WERI-Rb-1 (cell line): ENCODE measurements at regions not wholly inside any gene's neighbourhood (a gene's known extent, or its start where the extent isn't known, plus 50 kb on each side); places are given as distances from the start of the nearest gene placed in this dataset.

Experiments used
- DNase-seq: peaks from one replicate; pipeline ENCODE4 v3.0.0-alpha.2; 2020
- H3K27ac ChIP-seq: fragments of 250-450 bp; sonication (Bioruptor Pico); 2 replicates; pipeline ENCODE4 v1.5.1; 2020; ENCODE audit warnings: mild to moderate bottlenecking, moderate library complexity
- H3K27me3 ChIP-seq: fragments of 250-450 bp; sonication (Bioruptor Pico); 2 replicates; pipeline ENCODE4 v1.5.1; 2021; ENCODE audit warnings: mild to moderate bottlenecking, low read depth, moderate library complexity; ENCODE audit not compliant: insufficient read depth, severe bottlenecking
- H3K36me3 ChIP-seq: fragments of 250-450 bp; sonication (Bioruptor Pico); 2 replicates; pipeline ENCODE4 v1.5.1; 2020; ENCODE audit warnings: mild to moderate bottlenecking, moderate library complexity
- H3K4me3 ChIP-seq: 2 replicates; pipeline ENCODE4 v1.5.1; 2011; ENCODE audit warnings: low read depth, mild to moderate bottlenecking, control low read depth, low read length
- H3K9me3 ChIP-seq: fragments of 250-450 bp; sonication (Bioruptor Pico); 2 replicates; pipeline ENCODE4 v1.5.1; 2021; ENCODE audit warnings: mild to moderate bottlenecking, moderate library complexity; ENCODE audit not compliant: severe bottlenecking
- CTCF ChIP-seq: IDR thresholded peaks from 2 replicates; pipeline ENCODE4 v1.5.1; 2011; ENCODE audit warnings: low read depth, mild to moderate bottlenecking, control low read depth, inconsistent platforms, low read length

GRCh38 chr4:167602157-167602556, 367.9 kb upstream of the SPOCK3 start:
- no peaks in the 10 kb centered on the region for H3K27me3 ChIP-seq

GRCh38 chr4:167606551-167606950, 372.3 kb upstream of the SPOCK3 start:
- H3K27me3 ChIP-seq, result no peaks in the 10 kb centered on the region
- H3K36me3 ChIP-seq, result no peaks in the 10 kb centered on the region
- H3K4me3 ChIP-seq, result no peak overlapping the region
- DNase-seq, result peak; percentile 18
- H3K9me3 ChIP-seq, result no peaks in the 10 kb centered on the region
- H3K27ac ChIP-seq, result no peak overlapping the region
- no peak for TF ChIP-seq CTCF

More at GRCh38 chr4:167602157-167602556, 367.9 kb upstream of the SPOCK3 start:
- Histone ChIP-seq H3K36me3 (no peaks in the 10 kb centered on the region), H3K27ac (no peak overlapping the region), H3K9me3 (no peaks in the 10 kb centered on the region), H3K4me3 (no peak overlapping the region)
- DNase-seq, result no peak
- TF ChIP-seq CTCF, result no peak

- no peak overlapping the region for H3K27ac ChIP-seq
- H3K36me3 ChIP-seq, result no peaks in the 10 kb centered on the region
- no peak overlapping the region for H3K4me3 ChIP-seq
- H3K9me3 ChIP-seq, result peaks cover 3% of the 10 kb centered on the region
- no peaks in the 10 kb centered on the region for H3K27me3 ChIP-seq
- no peak for DNase-seq
- no peak for TF ChIP-seq CTCF
Observed at GRCh38 chr4:167613381-167613780, 379.1 kb upstream of the SPOCK3 start.

DNA sequence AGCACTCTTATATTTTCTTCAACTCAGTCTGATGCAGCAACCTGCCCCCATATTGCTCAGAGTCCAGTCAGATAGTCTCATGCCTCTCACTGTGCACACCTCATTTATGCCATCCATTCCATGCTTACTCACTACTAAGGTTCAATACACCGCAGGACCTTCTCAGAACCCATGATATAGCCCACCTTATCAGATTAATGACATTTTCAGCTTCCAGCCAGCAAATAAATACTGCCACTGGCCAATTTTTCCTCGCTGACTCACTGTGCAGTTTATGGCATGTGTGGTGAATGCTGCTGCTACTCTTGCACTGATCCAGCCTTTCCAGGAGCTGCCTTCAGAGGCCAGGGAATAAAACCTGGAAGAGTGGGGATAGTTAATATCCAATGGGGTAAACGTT, 380.6 kb upstream of the SPOCK3 start:
- no peak for TF ChIP-seq CTCF
- Histone ChIP-seq H3K27me3 (no peaks in the 10 kb centered on the region), H3K9me3 (peaks cover 3% of the 10 kb centered on the region), H3K4me3 (no peak overlapping the region), H3K36me3 (no peaks in the 10 kb centered on the region), H3K27ac (no peak overlapping the region)
- no peak for DNase-seq

GRCh38 chr4:167616476-167616875, 382.2 kb upstream of the SPOCK3 start:
- TF ChIP-seq CTCF, result no peak
- peaks cover 3% of the 10 kb centered on the region for H3K9me3 ChIP-seq
- H3K27ac ChIP-seq, result no peak overlapping the region
- no peaks in the 10 kb centered on the region for H3K27me3 ChIP-seq
- DNase-seq, result no peak
- no peak overlapping the region for H3K4me3 ChIP-seq
- H3K36me3 ChIP-seq, result no peaks in the 10 kb centered on the region

- Histone ChIP-seq H3K9me3 (no peaks in the 10 kb centered on the region), H3K36me3 (no peaks in the 10 kb centered on the region), H3K4me3 (no peak overlapping the region), H3K27ac (no peak overlapping the region), H3K27me3 (no peaks in the 10 kb centered on the region)
- peak; percentile 91 for TF ChIP-seq CTCF
- DNase-seq, result peak; percentile 74
Observed at GRCh38 chr4:167622481-167623240, 388.4 kb upstream of the SPOCK3 start.
